Loucy (cell line): ENCODE measurements at regions not wholly inside any gene's neighbourhood (a gene's known extent, or its start where the extent isn't known, plus 50 kb on each side); places are given as distances from the start of the nearest gene placed in this dataset.

Source experiments
- H2AFZ ChIP-seq: fragments of 200-600 bp; sonication (generic); 2 replicates; pipeline ENCODE4 v1.6.0; 2016; ENCODE audit warnings: antibody characterized with exemption, mild to moderate bottlenecking, low read length, moderate library complexity
- H3F3A ChIP-seq: fragments of 200-600 bp; 2 replicates; pipeline ENCODE4 v1.6.0; 2016; ENCODE audit warnings: antibody characterized with exemption, low read depth, mild to moderate bottlenecking
- H3K27me3 ChIP-seq: fragments of 200-600 bp; sonication (generic); 2 replicates; pipeline ENCODE4 v1.6.1; 2014; ENCODE audit warnings: low read length, mild to moderate bottlenecking; ENCODE audit not compliant: insufficient read depth, poor library complexity, severe bottlenecking
- H3K36me3 ChIP-seq: fragments of 200-600 bp; sonication (generic); 2 replicates; pipeline ENCODE4 v1.6.1; 2016; ENCODE audit warnings: low read length; ENCODE audit not compliant: insufficient read depth
- H3K4me1 ChIP-seq: fragments of 200-600 bp; sonication (generic); 2 replicates; pipeline ENCODE4 v1.5.1; 2014; ENCODE audit warnings: low read length, mild to moderate bottlenecking; ENCODE audit not compliant: insufficient read depth, poor library complexity, severe bottlenecking
- H3K4me2 ChIP-seq: fragments of 200-600 bp; sonication (generic); 2 replicates; pipeline ENCODE4 v1.6.0; 2014; ENCODE audit warnings: antibody characterized with exemption, low read length, low read depth, mild to moderate bottlenecking; ENCODE audit not compliant: poor library complexity, severe bottlenecking
- H3K4me3 ChIP-seq: fragments of 200-600 bp; sonication (generic); 2 replicates; pipeline ENCODE4 v1.5.1; 2014; ENCODE audit warnings: low read length, mild to moderate bottlenecking, mixed read lengths; ENCODE audit not compliant: poor library complexity, severe bottlenecking
- H3K79me2 ChIP-seq: fragments of 200-600 bp; sonication (generic); 2 replicates; pipeline ENCODE4 v1.6.1; 2014; ENCODE audit warnings: low read length; ENCODE audit not compliant: insufficient read depth
- H3K9ac ChIP-seq: fragments of 200-600 bp; sonication (generic); 2 replicates; pipeline ENCODE4 v1.6.0; 2014; ENCODE audit warnings: mild to moderate bottlenecking, low read depth, low read length, moderate library complexity; ENCODE audit not compliant: poor library complexity, severe bottlenecking
- H3K9me2 ChIP-seq: fragments of 200-600 bp; sonication (generic); replicated peaks from 2 replicates; pipeline ENCODE4 v1.6.1; 2016; ENCODE audit warnings: low read depth, low read length, mixed read lengths
- H3K9me3 ChIP-seq: fragments of 200-600 bp; sonication (generic); 2 replicates; pipeline ENCODE4 v1.6.1; 2014; ENCODE audit warnings: mild to moderate bottlenecking, antibody characterized with exemption, low read length, low read depth; ENCODE audit not compliant: insufficient read depth
- H4K20me1 ChIP-seq: fragments of 200-600 bp; sonication (generic); 2 replicates; pipeline ENCODE4 v1.6.0; 2014; ENCODE audit warnings: antibody characterized with exemption, low read length, mild to moderate bottlenecking; ENCODE audit not compliant: insufficient read depth, poor library complexity, severe bottlenecking
- EZH2phosphoT487 ChIP-seq: fragments of 200-600 bp; IDR thresholded peaks from 2 replicates; pipeline ENCODE4 v1.6.1; 2018; ENCODE audit warnings: antibody characterized with exemption, mild to moderate bottlenecking, moderate library complexity, borderline replicate concordance
- TF ChIP-seq, protein P1 (sequence below): fragments of 200-600 bp; sonication (generic); conservative IDR thresholded peaks from 2 replicates; pipeline ENCODE4 v1.5.1; 2014; ENCODE audit warnings: mild to moderate bottlenecking, antibody characterized with exemption, low read length

DNA sequence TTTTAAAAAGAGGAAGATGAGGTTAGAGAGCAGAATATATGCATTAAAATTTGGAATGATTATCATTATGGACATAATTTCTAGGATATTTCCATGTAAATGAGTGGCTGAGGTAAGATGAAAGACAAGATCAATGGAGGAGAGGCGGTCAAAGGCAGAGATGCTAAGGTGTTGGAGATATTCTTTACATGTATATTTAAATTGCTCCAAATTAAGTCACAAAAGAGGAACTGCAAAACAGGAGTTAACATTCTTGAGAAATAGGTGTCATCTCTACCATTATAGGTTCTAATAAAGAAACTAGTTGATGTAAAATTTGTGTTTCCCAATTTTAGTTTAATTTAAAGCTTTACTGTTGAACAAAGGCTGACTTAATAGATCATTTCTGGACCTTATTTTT lies 268.5 kb upstream of the PPFIA2 start:
- Histone ChIP-seq H3K9me3 (no peaks in the 10 kb centered on the region), H3K79me2 (no peaks in the 10 kb centered on the region), H3K4me3 (no peak overlapping the region), H3K9ac (no peak overlapping the region), H4K20me1 (no peaks in the 10 kb centered on the region), H3K36me3 (no peaks in the 10 kb centered on the region), H3K4me2 (no peak overlapping the region), H3K27me3 (no peaks in the 10 kb centered on the region), H2AFZ (no peak overlapping the region), H3F3A (no peaks in the 10 kb centered on the region), H3K4me1 (no peaks in the 10 kb centered on the region), H3K9me2 (no peaks in the 10 kb centered on the region)
- TF ChIP-seq, protein P1, sequence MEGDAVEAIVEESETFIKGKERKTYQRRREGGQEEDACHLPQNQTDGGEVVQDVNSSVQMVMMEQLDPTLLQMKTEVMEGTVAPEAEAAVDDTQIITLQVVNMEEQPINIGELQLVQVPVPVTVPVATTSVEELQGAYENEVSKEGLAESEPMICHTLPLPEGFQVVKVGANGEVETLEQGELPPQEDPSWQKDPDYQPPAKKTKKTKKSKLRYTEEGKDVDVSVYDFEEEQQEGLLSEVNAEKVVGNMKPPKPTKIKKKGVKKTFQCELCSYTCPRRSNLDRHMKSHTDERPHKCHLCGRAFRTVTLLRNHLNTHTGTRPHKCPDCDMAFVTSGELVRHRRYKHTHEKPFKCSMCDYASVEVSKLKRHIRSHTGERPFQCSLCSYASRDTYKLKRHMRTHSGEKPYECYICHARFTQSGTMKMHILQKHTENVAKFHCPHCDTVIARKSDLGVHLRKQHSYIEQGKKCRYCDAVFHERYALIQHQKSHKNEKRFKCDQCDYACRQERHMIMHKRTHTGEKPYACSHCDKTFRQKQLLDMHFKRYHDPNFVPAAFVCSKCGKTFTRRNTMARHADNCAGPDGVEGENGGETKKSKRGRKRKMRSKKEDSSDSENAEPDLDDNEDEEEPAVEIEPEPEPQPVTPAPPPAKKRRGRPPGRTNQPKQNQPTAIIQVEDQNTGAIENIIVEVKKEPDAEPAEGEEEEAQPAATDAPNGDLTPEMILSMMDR: no peak
- no peak for TF ChIP-seq EZH2phosphoT487

DNA sequence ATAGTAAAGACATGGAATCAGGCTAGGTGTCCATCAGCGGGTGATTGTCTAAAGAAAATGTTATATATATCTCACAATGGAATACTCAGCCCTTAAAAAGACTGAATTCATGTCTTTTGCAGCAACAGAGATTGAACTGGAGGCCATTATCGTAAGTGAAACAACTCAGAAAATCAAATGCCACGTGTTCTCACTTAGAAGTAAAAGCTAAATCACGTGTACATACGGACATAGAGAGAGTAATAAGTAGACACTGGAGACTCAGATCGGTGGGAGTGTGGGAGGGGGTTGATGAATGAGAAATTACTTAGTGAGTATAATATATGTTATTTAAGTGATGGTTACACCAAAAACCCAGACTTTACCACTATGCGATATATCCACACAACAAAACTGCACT lies 266.3 kb upstream of the PPFIA2 start:
- no peaks in the 10 kb centered on the region for H3K4me1 ChIP-seq
- H3K79me2 ChIP-seq: no peaks in the 10 kb centered on the region
- TF ChIP-seq, protein P1: no peak
- TF ChIP-seq EZH2phosphoT487: no peak
- H3K9ac ChIP-seq: no peak overlapping the region
- no peak overlapping the region for H3K4me2 ChIP-seq
- H3K27me3 ChIP-seq: no peaks in the 10 kb centered on the region
- no peak overlapping the region for H3K4me3 ChIP-seq
- no peaks in the 10 kb centered on the region for H3F3A ChIP-seq
- H4K20me1 ChIP-seq: no peaks in the 10 kb centered on the region
- H3K9me3 ChIP-seq: no peaks in the 10 kb centered on the region
- H2AFZ ChIP-seq: no peak overlapping the region
- no peaks in the 10 kb centered on the region for H3K36me3 ChIP-seq
- H3K9me2 ChIP-seq: no peaks in the 10 kb centered on the region

DNA sequence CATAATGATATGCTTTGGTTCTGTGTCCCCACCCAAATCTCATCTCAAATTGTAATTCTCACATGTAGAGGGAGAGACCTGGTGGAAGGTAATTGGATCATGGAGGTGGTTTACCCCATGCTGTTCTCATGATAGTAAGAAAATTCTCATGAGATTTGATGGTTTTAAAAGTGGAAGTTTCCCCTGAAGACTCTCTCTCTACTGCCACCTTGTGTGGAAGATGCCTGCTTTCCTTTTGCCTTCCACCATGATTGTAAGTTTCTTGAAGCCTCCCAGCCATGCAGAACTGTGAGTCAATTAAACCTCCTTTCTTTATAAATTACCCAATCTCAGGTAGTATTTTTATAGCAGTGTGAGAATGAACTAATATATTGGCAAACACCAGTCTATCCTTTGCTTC lies 260.4 kb upstream of the PPFIA2 start:
- Histone ChIP-seq H3K4me1 (no peaks in the 10 kb centered on the region), H2AFZ (no peak overlapping the region), H3K27me3 (no peaks in the 10 kb centered on the region), H3K79me2 (no peaks in the 10 kb centered on the region), H3K4me3 (no peak overlapping the region), H3F3A (no peaks in the 10 kb centered on the region), H3K9me2 (no peaks in the 10 kb centered on the region), H3K9me3 (no peaks in the 10 kb centered on the region), H3K4me2 (no peak overlapping the region), H4K20me1 (no peaks in the 10 kb centered on the region), H3K36me3 (no peaks in the 10 kb centered on the region), H3K9ac (no peak overlapping the region)
- TF ChIP-seq, protein P1: no peak; the same call in 1 of the 2 replicates
- TF ChIP-seq EZH2phosphoT487: no peak
